ENCODE measurements at regions not wholly inside any gene's neighbourhood (a gene's known extent, or its start where the extent isn't known, plus 50 kb on each side); places are given as distances from the start of the nearest gene placed in this dataset.

GRCh38 chr3:25002052-25002451 is 426.0 kb upstream of the RARB start:
- DNase-seq, result no peak

- peak; percentile 56 for DNase-seq
Measured at GRCh38 chr3:25007974-25008658, 419.9 kb upstream of the RARB start.

GRCh38 chr3:25009665-25010064 is 418.4 kb upstream of the RARB start:
- DNase-seq, result no peak

- DNase-seq, result no peak
Measured at GRCh38 chr3:25015599-25015998, 412.5 kb upstream of the RARB start.

GRCh38 chr3:25018909-25019308 is 409.2 kb upstream of the RARB start:
- no peak for DNase-seq

GRCh38 chr3:25019506-25019905 is 408.6 kb upstream of the RARB start:
- no peak for DNase-seq

GRCh38 chr3:25021816-25022215 is 406.2 kb upstream of the RARB start:
- DNase-seq, result peak; percentile 10

- DNase-seq, result no peak
Measured at GRCh38 chr3:25023876-25024275, 404.2 kb upstream of the RARB start.

- DNase-seq, result no peak
Measured at GRCh38 chr3:25025236-25025635, 402.8 kb upstream of the RARB start.

- no peak for DNase-seq
Measured at GRCh38 chr3:25027650-25028049, 400.4 kb upstream of the RARB start.

GRCh38 chr3:25029820-25030219 is 398.2 kb upstream of the RARB start:
- DNase-seq, result no peak

GRCh38 chr3:25032344-25032743 is 395.7 kb upstream of the RARB start:
- DNase-seq, result no peak

- DNase-seq, result no peak
Measured at GRCh38 chr3:25033407-25034029, 394.5 kb upstream of the RARB start.

GRCh38 chr3:25035526-25035925 is 392.5 kb upstream of the RARB start:
- DNase-seq, result no peak

GRCh38 chr3:25036633-25037032 is 391.4 kb upstream of the RARB start:
- DNase-seq, result no peak

GRCh38 chr3:25037049-25037547 is 391.0 kb upstream of the RARB start:
- peak; percentile 83 for DNase-seq

- no peak for DNase-seq
Measured at GRCh38 chr3:25038271-25038670, 389.8 kb upstream of the RARB start.

GRCh38 chr3:25038922-25039321 is 389.1 kb upstream of the RARB start:
- peak; percentile 77 for DNase-seq

- DNase-seq, result no peak
Measured at GRCh38 chr3:25040748-25041147, 387.3 kb upstream of the RARB start.

GRCh38 chr3:25041871-25042584 is 386.0 kb upstream of the RARB start:
- DNase-seq, result no peak

GRCh38 chr3:25043177-25043576 is 384.9 kb upstream of the RARB start:
- DNase-seq, result no peak

- DNase-seq, result no peak
Measured at GRCh38 chr3:25043749-25044148, 384.3 kb upstream of the RARB start.

Measured in skin of body (tissue), 1 donor.